Common myeloid progenitor, CD34-positive (primary cell): ENCODE measurements at regions not wholly inside any gene's neighbourhood (a gene's known extent, or its start where the extent isn't known, plus 50 kb on each side); places are given as distances from the start of the nearest gene placed in this dataset.

ENCODE experiments used
- CTCF ChIA-PET: fragments of 350-600 bp; sonication (Branson Sonifier 250); formaldehyde crosslinking; loops from one replicate; lab custom pipeline; 2021; ENCODE audit warnings: antibody characterized with exemption; lab: Charles Lee
- POLR2A ChIA-PET: fragments of 350-600 bp; sonication (Branson Sonifier 250); formaldehyde crosslinking; loops from one replicate; lab custom pipeline; 2021; ENCODE audit warnings: antibody characterized with exemption; lab: Charles Lee
- DNase-seq, 3 donors: peaks; one replicate each; pipeline versions ENCODE4 v3.0.0 to v3.0.0-alpha.2; 2013
- H3K27ac ChIP-seq, 2 experiments: 1 replicate in 1 of 2; 2 replicates in 1 of 2; pipeline ENCODE4 v1.7.0; 2013; ENCODE audit warnings: inconsistent platforms in 2 of 2, low read length in 2 of 2, mild to moderate bottlenecking in 2 of 2, low read depth in 1 of 2, moderate library complexity in 1 of 2; ENCODE audit not compliant: severe bottlenecking in 2 of 2, insufficient read depth in 1 of 2, poor library complexity in 1 of 2
- H3K27me3 ChIP-seq, 5 experiments: replicated peaks in 2 of 5; 1 replicate in 3 of 5; 2 replicates in 2 of 5; pipeline versions ENCODE4 v1.6.1 to v1.7.0; 2013; ENCODE audit warnings: low read length in 4 of 5, mild to moderate bottlenecking in 2 of 5, moderate library complexity in 2 of 5, inconsistent platforms in 1 of 5; ENCODE audit not compliant: insufficient read depth in 5 of 5, control insufficient read depth in 4 of 5
- H3K36me3 ChIP-seq, 4 experiments: 1 replicate in 2 of 4; 2 replicates in 2 of 4; pipeline versions ENCODE4 v1.6.1 to v1.7.0; 2013; ENCODE audit warnings: low read length in 3 of 4, control low read depth in 1 of 4, mild to moderate bottlenecking in 1 of 4; ENCODE audit not compliant: control insufficient read depth in 4 of 4, insufficient read depth in 4 of 4
- H3K4me1 ChIP-seq, 4 experiments: 1 replicate in 3 of 4; 2 replicates in 1 of 4; pipeline versions ENCODE4 v1.6.1 to v1.7.1; 2013; ENCODE audit warnings: low read length in 3 of 4, mild to moderate bottlenecking in 3 of 4, control low read depth in 1 of 4, inconsistent platforms in 1 of 4, moderate library complexity in 1 of 4; ENCODE audit not compliant: control insufficient read depth in 4 of 4, insufficient read depth in 4 of 4; ENCODE audit errors: control extremely low read depth in 1 of 4
- H3K4me3 ChIP-seq, 7 experiments: 1 replicate in 4 of 7; 2 replicates in 3 of 7; pipeline versions ENCODE4 v1.5.1 to v1.7.0; 2013; ENCODE audit warnings: mild to moderate bottlenecking in 7 of 7, low read length in 6 of 7, moderate library complexity in 6 of 7, inconsistent platforms in 2 of 7, low read depth in 2 of 7, control low read depth in 1 of 7; ENCODE audit not compliant: insufficient read depth in 4 of 7, control insufficient read depth in 1 of 7; ENCODE audit errors: extremely low read depth in 1 of 7
- H3K9me3 ChIP-seq, 5 experiments: 1 replicate in 4 of 5; 2 replicates in 1 of 5; pipeline versions ENCODE4 v1.6.1 to v1.7.1; 2013; ENCODE audit warnings: low read length in 4 of 5, mild to moderate bottlenecking in 2 of 5, inconsistent platforms in 1 of 5, low read depth in 1 of 5, moderate library complexity in 1 of 5; ENCODE audit not compliant: control insufficient read depth in 4 of 5, insufficient read depth in 2 of 5; ENCODE audit errors: control extremely low read depth in 1 of 5
- whole genome bisulfite sequencing: methylation state at CpG from one replicate; pipeline ENCODE4 v1.1.5; 2013; ENCODE audit not compliant: insufficient coverage; 5-methylcytosine and 5-hydroxymethylcytosine counted together

- Histone ChIP-seq H3K27me3 (peaks cover 0 to 3% (median 0%) of the 10 kb centered on the region in 5 experiments), H3K9me3 (no peaks in the 10 kb centered on the region), H3K27ac (no peak overlapping the region), H3K36me3 (no peaks in the 10 kb centered on the region), H3K4me1 (no peaks in the 10 kb centered on the region), H3K4me3 (no peak overlapping the region)
- WGBS, result 94% methylated on average over 2 of the region's 2 CpGs
- CTCF ChIA-PET, result no interaction called here
- POLR2A ChIA-PET, result no interaction called here
- no peak for DNase-seq
These were observed 402.7 kb upstream of the DAB1 start for GRCh38 chr1:57826535-57826934.

- no peaks in the 10 kb centered on the region for H3K9me3 ChIP-seq
- H3K4me3 ChIP-seq, result no peak overlapping the region
- H3K27me3 ChIP-seq, result peaks cover 0 to 3% (median 0%) of the 10 kb centered on the region in 5 experiments
- ChIA-PET CTCF (no interaction called here), POLR2A (no interaction called here)
- no peaks in the 10 kb centered on the region for H3K36me3 ChIP-seq
- DNase-seq, result no peak
- H3K27ac ChIP-seq, result no peak overlapping the region
- WGBS, result 88% methylated on average over 3 of the region's 3 CpGs
- H3K4me1 ChIP-seq, result no peaks in the 10 kb centered on the region
These were observed 400.7 kb upstream of the DAB1 start for GRCh38 chr1:57824535-57824934.

GRCh38 chr1:57820356-57821095 lies 396.7 kb upstream of the DAB1 start:
- Histone ChIP-seq H3K36me3 (no peaks in the 10 kb centered on the region), H3K27ac (no peak overlapping the region), H3K4me3 (no peak overlapping the region), H3K4me1 (no peaks in the 10 kb centered on the region), H3K9me3 (no peaks in the 10 kb centered on the region), H3K27me3 (peaks cover 0 to 4% (median 0%) of the 10 kb centered on the region in 5 experiments)
- ChIA-PET POLR2A (no interaction called here), CTCF (interaction anchor here (1.1 kb wide), 1 partner anchor 49 kb away, joined by 3 read pairs; no protein-coding TSS in a partner anchor)
- WGBS, result 95% methylated on average over 5 of the region's 6 CpGs
- no peak for DNase-seq

GRCh38 chr1:57819893-57820292 lies 396.0 kb upstream of the DAB1 start:
- CTCF ChIA-PET, result interaction anchor here (1.1 kb wide), 1 partner anchor 50 kb away, joined by 3 read pairs; no protein-coding TSS in a partner anchor
- 47% methylated on average over 4 of the region's 4 CpGs for WGBS
- Histone ChIP-seq H3K27ac (no peak overlapping the region), H3K36me3 (no peaks in the 10 kb centered on the region), H3K4me1 (no peaks in the 10 kb centered on the region), H3K4me3 (no peak overlapping the region), H3K9me3 (no peaks in the 10 kb centered on the region), H3K27me3 (peaks cover 0 to 4% (median 0%) of the 10 kb centered on the region in 5 experiments)
- POLR2A ChIA-PET, result no interaction called here
- no peak for DNase-seq

GRCh38 chr1:57803586-57803985 lies 379.7 kb upstream of the DAB1 start:
- Histone ChIP-seq H3K27ac (no peak overlapping the region), H3K36me3 (no peaks in the 10 kb centered on the region), H3K4me3 (no peak overlapping the region), H3K27me3 (no peaks in the 10 kb centered on the region), H3K9me3 (peaks cover 0 to 8% (median 0%) of the 10 kb centered on the region in 5 experiments), H3K4me1 (no peaks in the 10 kb centered on the region)
- DNase-seq, result no peak
- WGBS, result 91% methylated on average over 2 of the region's 3 CpGs
- ChIA-PET POLR2A (no interaction called here), CTCF (no interaction called here)

GRCh38 chr1:57800376-57800775 lies 376.5 kb upstream of the DAB1 start:
- no peak for DNase-seq
- H3K36me3 ChIP-seq, result no peaks in the 10 kb centered on the region
- H3K4me3 ChIP-seq, result no peak overlapping the region
- WGBS, result 88% methylated on average over 1 of the region's 3 CpGs
- peaks cover 0 to 8% (median 0%) of the 10 kb centered on the region in 5 experiments for H3K9me3 ChIP-seq
- ChIA-PET CTCF (interaction anchor here (1.0 kb wide), 1 partner anchor 10 kb away, joined by 4 read pairs; no protein-coding TSS in a partner anchor), POLR2A (no interaction called here)
- no peaks in the 10 kb centered on the region for H3K27me3 ChIP-seq
- H3K27ac ChIP-seq, result no peak overlapping the region
- no peaks in the 10 kb centered on the region for H3K4me1 ChIP-seq

- ChIA-PET POLR2A (no interaction called here), CTCF (no interaction called here)
- H3K4me1 ChIP-seq, result no peaks in the 10 kb centered on the region
- no peak overlapping the region for H3K4me3 ChIP-seq
- no CpG with 5 or more reads among the region's 4 CpGs for WGBS
- no peaks in the 10 kb centered on the region for H3K36me3 ChIP-seq
- DNase-seq, result no peak
- peaks cover 0 to 8% (median 0%) of the 10 kb centered on the region in 5 experiments for H3K9me3 ChIP-seq
- H3K27ac ChIP-seq, result no peak overlapping the region
- H3K27me3 ChIP-seq, result no peaks in the 10 kb centered on the region
These were observed 375.7 kb upstream of the DAB1 start for GRCh38 chr1:57799490-57800115.
